Right hindlimb (tissue), 1 donor: ENCODE measurements at regions not wholly inside any gene's neighbourhood (a gene's known extent, or its start where the extent isn't known, plus 50 kb on each side); places are given as distances from the start of the nearest gene placed in this dataset.

Experiments
- DNase-seq: peaks from one replicate; pipeline ENCODE4 v3.0.0-alpha.2; 2018

DNA sequence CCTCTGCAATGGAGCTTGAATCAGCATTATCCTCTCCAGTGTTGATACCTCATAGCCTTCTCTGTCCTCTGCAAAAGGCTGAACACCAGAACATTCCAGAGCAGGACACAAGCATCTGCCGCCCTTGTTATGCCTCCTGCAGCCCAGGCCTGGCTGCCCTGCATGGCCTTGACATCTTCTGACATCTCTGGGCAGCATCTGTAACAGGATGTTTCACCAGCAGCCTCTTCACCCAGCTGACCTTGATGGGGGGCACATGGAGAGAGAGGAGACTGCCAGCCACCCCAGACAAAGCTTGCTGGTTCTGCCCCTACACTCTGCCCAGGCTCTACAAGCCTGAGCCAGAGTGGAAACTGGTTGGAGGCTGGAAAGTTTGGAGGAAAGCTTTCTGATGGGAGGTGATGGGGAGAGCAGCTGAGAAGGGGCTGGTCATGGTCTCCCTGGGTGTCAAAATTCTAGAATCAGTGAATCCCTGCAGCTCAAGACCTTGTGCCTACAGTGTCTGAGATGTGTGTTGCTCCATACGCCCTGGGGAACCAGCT, 145.1 kb downstream of the MRPL14 start:
- DNase-seq = no peak

DNA sequence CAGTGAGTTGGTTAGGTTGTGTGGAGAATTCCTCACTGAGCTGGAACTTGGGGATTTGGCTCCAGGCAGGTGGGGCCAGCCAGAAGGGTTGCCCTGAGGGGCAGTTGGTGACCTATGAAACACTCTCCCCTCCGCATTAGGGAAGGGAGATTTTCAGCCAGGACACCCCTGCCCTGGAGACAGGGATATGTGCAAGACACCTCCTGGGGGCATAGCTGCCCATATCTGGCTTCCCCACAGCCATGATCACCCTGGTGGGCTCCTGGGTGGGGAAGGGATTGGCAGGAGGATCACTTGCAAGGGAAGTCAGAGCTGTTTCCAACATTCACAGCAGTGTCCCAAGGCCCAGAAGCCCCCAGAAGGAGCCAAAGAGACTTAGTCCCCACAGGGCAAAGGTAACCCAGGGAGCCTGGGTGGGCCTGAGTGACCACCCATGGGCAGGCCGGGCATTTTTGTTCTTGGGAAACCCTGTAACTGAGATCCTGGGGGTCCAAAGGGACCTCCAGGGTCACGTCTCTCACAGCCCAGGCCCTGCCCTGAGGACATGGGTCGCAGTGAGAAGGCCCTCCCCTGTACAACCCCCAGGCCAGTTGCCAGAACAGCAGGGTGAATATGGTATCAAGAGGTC, 145.8 kb downstream of the MRPL14 start:
- no peak for DNase-seq

DNA sequence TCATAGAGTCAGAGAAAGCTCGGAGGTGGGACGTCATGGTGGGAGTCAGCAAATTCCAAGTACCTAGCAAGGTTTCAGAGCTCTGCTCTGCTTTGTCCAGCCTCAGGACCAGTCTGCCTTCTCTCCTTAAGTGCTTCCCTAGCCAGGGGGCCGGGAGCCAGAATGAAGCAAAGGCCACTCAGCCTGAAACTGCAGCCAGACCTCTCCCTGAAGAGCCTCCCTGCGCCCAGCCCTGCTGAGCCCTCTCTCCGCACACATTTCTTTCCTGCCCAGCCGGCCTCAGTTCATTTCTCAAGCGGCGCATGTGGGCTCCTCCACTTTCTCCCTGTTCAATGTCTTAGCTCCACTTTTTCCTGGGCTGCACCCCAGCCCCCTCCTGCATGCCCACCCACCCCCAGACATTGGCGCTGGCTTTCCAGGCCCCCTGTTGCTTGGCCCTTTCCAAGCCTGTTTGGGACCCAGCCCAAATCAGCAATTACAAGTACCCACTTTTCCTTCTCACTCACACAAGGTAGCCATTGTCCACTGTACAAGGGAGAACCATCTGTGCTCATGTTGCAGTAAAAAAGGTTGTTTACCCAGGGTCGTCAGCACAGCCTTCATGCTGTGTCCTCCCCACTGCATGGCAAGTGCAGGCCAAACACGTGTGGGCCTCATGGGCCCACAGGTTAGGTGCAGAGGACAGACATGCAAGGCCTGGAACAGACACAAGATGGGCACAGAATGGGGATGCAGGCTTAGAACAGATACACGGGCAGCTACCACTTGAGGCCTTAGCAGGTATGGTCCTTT, 147.1 kb downstream of the MRPL14 start:
- DNase-seq = no peak

DNA sequence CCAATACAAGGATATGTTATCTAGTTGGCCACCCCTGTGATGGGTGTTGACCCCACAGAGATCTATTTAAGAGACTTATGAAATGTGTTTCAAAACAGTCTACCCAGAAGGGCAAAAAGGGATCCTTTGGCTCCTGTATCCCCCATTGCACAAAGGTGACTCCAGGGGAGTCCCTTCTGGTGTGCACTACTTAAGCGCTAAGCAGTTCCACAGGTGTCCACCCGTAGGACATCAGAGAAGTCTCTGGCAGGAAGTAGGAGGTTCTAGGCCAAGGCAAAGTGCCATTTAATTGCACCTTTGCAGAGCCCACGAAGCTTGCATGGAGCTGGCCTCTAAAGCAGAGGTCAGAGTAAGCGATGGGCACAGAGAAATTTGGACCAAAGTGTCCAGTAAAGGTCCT, 147.7 kb downstream of the MRPL14 start:
- no peak for DNase-seq

DNA sequence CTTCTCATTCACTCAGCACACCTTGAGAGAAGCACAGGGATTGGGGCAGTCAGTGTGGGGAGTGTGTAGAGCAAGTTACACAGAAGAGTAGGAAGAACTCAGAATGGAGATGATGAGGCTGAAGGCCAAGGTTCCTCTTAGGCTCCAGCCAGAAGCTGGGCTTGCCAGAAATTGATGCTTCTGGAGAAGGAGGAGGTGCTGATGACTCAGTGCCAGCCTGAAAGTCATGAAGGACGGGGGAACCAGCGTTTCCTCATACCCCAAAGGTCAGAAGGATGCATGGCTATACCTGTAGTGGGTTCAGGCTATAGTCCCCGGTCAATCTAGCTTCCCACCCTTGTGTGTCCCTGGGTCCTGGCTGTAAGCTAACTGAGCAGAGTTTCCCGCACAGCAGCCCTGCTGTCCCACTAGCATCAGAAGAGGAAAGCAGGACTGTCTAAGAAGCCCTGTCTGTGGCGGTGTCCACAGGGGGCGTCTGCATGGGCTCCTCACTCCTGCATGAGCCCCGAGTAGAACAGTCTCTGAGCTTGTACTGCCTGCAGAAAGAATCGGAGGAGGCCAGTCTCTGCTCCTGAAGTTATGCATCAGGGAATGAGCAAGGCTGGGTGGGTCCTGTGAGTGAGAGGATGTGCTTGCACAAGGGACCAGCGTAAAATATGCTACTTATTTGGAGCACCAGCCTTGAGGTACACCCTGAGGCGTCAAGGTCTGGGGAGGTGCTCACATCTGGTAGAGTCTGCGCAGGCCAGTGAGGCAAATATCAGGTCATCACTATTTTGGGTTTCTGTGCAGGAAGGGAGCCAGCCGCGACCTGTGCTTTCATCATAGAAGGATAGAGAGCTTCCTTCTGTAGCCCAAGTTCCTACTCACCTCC, 148.5 kb downstream of the MRPL14 start:
- DNase-seq = no peak

DNA sequence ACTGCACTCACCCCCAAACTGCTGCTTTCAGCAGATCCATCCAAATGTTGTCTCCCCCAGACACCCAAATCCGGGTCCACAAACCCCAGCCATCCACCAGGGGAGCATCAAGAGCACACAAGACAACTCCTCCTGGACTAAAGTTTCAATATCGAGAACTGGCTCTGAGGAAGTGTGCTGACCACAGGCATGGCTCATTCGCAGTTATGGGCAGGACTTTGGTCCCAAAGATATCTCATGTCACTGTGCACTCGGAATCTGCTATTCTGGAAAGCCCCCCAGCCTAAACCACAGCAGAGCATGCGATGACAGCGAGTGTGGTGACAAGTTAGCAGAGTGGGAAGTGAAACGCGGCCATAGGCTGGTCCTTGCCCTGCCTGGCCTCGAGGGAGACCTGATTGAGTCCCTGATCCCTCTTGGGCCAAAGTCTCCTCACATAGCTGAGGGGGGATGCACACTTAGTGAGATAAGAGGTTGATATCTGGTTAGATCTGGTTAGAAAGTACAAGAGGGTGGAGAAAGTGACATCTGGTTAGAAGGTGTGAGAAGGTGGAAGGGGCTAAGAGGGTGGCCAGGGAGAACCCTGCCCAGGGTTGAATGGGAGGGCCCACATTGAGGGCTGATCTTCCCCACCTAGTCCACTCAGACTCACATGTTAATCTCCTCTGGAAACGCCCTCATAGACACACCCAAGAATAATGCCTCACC, 149.7 kb downstream of the MRPL14 start:
- no peak for DNase-seq

DNA sequence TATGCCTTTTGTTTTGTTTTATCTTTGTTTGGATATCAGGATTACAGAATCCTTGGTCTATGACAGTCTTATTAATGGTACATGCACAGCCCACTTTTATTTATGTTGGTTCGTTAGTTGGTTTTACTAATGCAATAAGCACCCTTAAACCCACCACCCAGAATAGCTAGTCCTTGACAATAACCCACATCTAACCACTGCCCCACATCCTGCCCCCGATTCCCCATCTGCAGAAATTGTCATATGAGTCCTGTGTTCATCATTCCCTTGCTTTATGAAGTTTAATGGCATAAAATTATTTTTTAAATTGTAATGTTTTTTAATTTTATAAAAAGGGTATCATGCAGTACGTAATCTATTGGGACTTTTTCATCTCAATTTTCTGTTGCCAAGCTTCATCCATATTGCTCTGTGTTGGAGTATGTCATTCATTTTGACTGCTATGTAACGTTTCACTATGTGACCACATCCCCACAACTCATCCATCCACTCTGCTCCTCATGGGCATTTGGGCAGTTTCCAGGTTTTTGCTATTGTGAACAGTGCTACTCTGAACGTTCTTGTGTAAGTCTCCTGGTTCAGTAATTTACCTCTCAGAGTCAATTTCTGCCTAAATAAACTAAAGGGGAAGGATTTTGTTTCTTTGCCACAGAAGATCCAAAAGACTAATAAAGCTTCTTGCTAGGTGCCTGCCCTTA, 150.4 kb downstream of the MRPL14 start:
- DNase-seq = no peak

DNA sequence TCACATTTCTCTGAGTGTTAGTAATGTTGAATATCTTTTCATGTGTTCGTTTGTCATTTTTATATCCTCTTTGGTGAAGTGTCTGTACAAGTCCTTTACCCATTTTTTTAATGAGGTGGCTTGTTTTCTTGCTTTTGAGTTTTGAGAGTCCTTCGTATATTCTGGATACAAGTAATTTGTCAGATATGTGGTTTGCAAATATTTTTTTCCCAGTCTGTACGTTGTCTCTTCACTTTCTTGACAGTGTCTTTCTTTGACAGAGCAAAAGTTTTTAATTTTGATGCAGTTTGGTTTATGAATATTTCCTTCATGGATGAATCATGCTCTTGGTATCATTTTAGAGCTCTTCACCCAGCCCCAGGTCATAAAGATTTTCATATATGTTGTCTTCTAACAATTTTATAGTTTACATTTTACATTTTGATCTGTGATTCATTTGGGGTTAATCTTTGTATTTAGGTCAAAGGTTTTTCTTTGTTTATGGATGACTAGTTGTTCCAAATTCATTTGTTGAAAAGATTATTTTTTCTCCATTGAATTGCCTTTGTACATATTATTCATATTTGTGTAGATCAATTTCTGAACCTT, 152.5 kb downstream of the MRPL14 start:
- DNase-seq = no peak

DNA sequence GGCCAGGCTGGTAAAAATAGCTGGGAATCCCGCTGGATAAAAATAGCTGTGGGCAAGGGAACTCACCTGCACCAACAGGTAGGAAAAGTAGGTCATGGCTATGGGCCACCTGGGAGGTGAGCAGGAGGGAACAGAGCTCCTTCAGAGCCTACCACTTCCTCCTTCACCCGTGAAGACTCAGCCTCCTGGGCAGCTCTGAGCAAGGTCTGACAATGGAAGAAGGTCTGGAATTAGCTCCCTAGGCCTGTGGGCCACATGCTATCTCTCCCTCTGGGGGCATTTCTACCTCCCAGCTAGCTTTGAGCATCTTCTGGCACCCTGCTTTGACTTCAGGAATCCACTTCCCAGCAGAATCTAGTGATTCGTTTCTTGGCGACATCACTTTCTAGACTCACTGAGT, 153.9 kb downstream of the MRPL14 start:
- no peak for DNase-seq

DNA sequence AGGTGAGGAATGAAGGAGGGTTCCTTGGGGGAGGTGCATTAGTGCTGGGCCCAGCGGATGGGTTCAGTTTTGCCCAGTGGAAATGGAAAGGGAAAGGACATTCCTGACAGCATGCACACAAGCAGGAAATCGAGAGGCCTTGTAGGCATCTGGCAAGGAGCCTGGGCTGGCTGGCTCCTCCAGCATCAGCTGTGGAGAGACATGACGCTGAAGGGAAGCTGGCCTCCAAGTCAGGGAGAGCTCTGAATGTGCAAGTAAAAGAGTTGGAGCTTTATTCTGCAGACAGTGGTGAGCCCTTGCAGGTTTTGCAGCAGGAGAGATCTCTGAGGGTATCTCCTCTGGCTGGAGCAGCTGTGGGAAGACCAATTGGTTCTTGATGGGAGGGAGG, 154.3 kb downstream of the MRPL14 start:
- peak; percentile 95 for DNase-seq

DNA sequence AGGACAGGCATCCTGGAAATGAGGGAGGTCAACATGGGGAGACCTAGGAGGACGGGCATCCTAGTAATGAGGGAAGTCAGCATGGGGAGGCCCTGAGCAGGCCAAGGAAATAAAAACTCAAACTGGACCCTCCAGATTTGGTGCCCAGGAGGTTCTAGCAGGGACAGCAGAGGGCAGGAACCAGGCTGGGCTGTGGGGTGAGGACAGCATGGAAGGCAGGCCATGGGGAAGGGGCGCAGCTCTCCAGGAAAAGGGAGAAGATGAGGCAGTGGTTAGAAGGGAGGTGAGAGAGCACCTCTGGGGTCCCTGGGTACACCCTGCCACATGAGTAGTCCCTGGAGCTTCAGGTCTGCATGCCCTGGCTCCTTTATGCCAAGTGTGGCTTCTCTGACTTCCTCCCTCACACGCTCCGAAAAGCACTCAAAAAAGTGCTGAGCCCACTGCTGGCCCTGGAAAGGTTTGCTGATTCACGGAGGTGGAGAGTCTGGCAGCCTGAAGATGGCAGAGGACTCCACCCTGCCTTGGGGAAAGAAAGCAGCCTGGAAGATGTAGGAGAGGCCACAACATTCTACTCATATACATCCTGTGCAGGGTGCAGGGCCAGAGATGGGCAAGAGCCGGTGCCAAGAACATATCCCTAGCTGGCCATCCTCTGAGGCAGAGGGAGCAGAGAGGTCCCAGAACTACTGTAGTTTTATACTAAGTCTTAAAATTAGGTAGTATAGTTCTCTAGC, 154.9 kb downstream of the MRPL14 start:
- peak; percentile 55 for DNase-seq

DNA sequence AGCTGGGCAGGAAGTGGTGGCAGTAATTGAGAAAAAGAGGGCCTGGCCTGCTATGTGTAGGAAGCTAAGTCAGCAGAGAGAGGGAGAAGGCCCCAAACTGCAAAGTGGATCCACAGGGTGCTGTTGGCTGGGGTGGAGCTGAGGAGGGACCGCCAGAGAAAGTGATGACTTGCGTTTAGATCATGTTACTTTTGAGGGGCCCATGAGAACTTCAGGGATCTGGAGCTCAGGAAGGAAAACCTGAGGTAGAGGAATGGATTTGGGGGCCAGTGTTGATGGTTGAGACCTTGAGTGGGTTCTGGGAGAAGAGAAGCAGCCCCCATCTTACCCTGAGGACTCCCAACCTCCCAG, 155.5 kb downstream of the MRPL14 start:
- DNase-seq = no peak

DNA sequence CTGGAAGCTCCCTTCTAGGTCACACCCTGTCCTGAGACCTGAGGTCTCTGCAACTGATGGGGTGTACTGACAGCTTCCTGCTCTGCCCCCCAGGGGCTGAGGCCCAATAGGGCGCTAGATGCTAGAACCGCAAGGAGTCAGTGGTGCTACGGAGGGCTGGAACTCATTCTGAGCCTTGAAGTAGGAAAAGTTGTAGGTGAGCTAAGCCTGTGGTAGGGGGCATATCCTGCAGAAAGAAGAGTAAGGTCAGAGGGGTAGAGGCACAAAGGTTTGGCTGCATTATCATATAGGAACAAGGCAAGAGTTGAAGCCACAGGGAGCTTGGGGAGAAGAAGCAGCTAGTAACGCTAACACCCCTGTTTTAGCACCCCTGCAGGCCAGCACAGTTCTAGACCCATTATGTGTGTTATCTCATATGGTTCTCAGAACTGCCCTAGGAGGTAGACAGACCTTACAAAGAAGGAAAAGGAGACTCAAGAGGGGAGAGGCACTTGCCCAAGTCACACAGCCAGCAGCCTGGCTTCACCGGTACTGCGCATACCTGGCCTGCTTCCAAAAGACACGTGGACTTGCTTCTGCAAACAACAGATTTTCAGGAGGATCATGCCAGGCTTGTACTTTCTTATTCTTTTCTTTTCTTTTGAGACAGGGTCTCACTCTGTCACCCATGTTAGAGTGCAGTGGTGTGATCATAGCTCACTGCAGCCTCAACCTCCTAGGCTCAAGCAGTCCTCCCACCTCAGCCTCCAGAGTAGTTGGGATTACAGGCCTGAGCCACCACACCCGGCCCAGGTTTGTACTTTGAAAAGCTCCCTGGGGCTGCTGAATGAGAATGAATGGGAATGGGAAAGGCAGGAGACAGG, 156.1 kb downstream of the MRPL14 start:
- DNase-seq = no peak

DNA sequence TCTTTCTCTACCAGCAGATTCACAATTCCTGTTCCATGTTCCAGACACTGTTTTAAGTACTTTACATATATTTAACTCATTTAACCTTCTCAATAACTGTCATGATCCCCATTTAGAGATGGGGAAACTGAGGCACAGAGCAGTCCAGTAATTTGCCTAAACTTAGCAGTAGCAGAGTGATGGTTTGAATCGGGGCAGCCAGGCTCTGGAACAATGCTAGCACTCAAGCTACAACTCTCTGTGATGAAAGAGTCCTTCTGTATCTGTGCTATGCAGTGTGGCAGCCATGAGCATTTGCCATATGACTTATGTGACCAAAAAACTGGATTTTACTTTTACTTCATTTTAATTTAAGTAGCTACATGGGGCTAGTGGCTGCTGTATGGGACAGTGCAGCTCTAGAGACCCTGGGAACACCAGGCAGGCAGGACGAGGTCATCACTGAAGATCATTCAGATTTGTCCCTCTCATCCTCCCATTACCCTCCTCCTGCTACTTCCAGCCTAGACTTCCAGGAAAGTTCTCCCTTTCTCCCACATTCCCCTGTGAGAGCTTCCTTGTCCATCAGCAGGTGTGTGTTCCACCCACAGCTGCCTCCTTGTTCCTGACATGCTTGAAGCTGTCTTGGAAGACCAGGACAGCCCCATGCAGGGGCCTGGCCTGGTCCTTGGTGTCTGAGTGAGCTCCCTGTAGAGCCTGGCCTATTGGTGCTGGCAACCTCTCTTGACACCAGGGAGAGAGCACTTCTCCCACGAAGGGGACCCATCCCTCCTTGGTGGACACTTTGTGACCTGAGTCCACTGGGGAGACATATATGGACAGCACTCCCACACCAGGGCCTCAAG, 157.0 kb downstream of the MRPL14 start:
- DNase-seq = no peak

DNA sequence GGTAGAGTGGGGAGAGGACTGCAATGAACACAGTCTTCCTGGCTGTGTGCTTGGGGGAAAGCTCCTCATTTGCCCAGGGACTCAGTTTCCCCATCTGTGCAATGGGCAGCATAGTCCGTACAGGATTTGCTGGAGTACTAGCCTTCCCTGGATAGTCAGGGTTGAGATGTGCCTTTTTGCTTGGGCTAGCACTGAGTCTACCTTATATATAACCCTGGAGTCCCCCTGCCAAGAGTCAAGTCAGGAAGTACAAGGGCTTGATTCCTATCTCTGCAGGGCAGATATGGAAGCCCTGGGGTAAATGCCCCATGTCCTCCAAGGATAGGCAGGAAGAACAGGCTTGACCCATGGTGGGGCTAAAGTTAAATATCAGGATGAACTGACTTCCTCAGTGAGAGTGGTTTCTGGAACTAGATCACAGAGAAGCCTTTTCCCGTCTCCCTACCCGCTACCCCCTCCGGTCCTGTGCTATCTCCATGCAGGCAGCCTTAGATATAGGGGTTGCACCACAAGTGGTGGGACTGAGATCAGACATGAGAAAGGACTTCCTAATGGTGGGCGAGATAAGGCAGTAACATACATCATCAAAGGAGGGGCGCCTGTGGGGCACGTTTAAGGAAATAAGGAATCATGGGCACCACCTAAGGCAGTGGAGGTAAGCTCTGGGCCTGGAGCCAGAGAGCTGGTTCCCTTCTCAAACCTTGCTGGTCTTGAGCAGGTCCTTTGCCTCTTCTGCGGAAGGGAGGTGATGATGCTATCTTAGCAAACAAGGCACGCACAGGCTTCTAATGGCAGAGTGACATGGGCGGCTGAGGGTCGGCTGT, 157.9 kb downstream of the MRPL14 start:
- no peak for DNase-seq

DNA sequence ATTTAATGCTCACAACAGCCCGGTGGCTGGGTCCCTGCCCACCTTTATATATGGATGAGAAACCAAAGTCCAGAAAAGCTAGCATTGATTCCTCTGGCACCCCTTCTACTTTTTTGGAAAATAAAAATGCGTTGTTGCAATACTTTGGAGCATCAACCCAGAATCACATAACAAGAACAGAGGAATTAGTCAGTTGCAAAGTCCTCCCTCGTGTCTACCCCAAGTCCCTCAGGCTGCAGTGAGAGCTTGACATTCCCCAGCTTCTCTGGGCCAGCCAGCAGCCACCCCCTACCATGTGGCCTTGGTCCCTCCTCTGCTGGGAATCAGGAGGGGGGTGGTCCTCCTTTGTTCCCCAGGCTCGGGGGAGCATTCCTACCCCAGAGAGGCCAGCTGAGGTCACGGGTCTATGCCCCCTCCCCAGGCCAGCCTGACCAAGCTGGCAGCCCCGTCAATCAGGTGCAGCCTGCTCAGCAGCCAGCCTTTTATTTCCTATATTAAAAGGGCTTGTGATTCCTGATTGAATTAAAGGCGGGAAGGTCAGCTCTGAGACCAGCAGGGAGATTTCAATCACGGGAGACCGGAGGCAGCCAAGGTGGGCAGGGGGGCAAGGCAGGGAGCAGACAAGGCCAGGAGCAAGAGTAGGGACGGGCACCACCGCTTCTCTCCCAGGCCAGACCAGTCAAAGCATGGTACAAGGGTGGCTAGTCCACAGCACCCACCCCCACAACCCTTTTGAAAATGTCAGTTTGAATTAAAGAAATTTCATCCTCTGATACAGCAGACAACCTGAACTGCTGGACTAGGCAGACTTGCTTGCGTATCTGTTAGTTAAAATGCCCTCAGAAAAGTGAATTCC, 158.9 kb downstream of the MRPL14 start:
- no peak for DNase-seq

DNA sequence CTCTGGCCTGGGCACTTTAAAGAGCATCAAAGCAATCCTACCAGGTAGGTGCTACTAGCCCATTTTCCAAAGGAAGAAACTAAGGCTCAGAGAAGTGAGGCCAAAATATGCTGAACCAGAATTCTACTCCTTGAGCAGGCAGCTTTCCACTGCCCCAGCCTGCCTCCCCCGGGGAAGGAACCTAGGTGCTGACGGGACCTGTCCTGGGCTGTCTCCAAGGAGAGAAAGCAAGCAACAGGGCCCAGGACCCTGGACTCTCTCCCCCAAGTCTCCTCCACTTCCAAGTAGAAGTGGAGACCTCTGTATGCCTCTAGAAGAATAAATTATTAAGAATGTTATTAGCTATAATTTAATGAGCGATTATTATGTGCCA, 159.5 kb downstream of the MRPL14 start:
- DNase-seq = no peak
